ENCODE measurements at regions not wholly inside any gene's neighbourhood (a gene's known extent, or its start where the extent isn't known, plus 50 kb on each side); places are given as distances from the start of the nearest gene placed in this dataset.

GRCh38 chr2:18131761-18132160 is 253.3 kb downstream of the KCNS3 start:
- ATAC-seq = no peak
- DNase-seq = no peak
- intact Hi-C loops (cut with DNase I) = no loop called here

GRCh38 chr2:18129348-18129747 is 250.9 kb downstream of the KCNS3 start:
- intact Hi-C loops (cut with DNase I) = no loop called here
- DNase-seq (no peak), ATAC-seq (no peak)

GRCh38 chr2:18125303-18125702 is 246.8 kb downstream of the KCNS3 start:
- ATAC-seq (no peak), DNase-seq (no peak)
- intact Hi-C loops (cut with DNase I) = no loop called here

GRCh38 chr2:18124116-18124835 is 245.8 kb downstream of the KCNS3 start:
- intact Hi-C loops (cut with DNase I) = no loop called here
- DNase-seq = no peak
- no peak for ATAC-seq

GRCh38 chr2:18123577-18123976 is 245.1 kb downstream of the KCNS3 start:
- intact Hi-C loops (cut with DNase I) = no loop called here
- DNase-seq (no peak), ATAC-seq (no peak)

GRCh38 chr2:18123211-18123570 is 244.7 kb downstream of the KCNS3 start:
- ATAC-seq (no peak), DNase-seq (no peak)
- intact Hi-C loops (cut with DNase I) = no loop called here

GRCh38 chr2:18122544-18123210 is 244.2 kb downstream of the KCNS3 start:
- intact Hi-C loops (cut with DNase I) = no loop called here
- ATAC-seq = no peak

GRCh38 chr2:18119883-18120282 is 241.4 kb downstream of the KCNS3 start:
- intact Hi-C loops (cut with DNase I) = no loop called here
- ATAC-seq (peak; percentile 47 to 83), DNase-seq (peak; percentile 19)

More at GRCh38 chr2:18122544-18123210, 244.2 kb downstream of the KCNS3 start:
- DNase-seq = no peak

GRCh38 chr2:18118703-18119102 is 240.2 kb downstream of the KCNS3 start:
- no peak for ATAC-seq

GRCh38 chr2:18117592-18117991 is 239.1 kb downstream of the KCNS3 start:
- intact Hi-C loops (cut with DNase I) = no loop called here
- DNase-seq (no peak), ATAC-seq (peak in 1 of 2 donors; percentile 63)

More at GRCh38 chr2:18118703-18119102, 240.2 kb downstream of the KCNS3 start:
- intact Hi-C loops (cut with DNase I) = no loop called here
- no peak for DNase-seq

- intact Hi-C loops (cut with DNase I) = no loop called here
- ATAC-seq (no peak), DNase-seq (no peak)
Measured at GRCh38 chr2:18110222-18110621, 231.8 kb downstream of the KCNS3 start.

GRCh38 chr2:18106841-18107240 is 228.4 kb downstream of the KCNS3 start:
- no peak for ATAC-seq
- intact Hi-C loops (cut with DNase I) = no loop called here
- no peak for DNase-seq

- DNase-seq (no peak), ATAC-seq (no peak)
- intact Hi-C loops (cut with DNase I) = no loop called here
Measured at GRCh38 chr2:18105929-18106328, 227.5 kb downstream of the KCNS3 start.

- ATAC-seq (peak in 1 of 2 donors; percentile 23), DNase-seq (no peak)
- intact Hi-C loops (cut with DNase I) = no loop called here
Measured at GRCh38 chr2:18104595-18105224, 226.2 kb downstream of the KCNS3 start.

GRCh38 chr2:18096836-18097405 is 218.5 kb downstream of the KCNS3 start:
- ATAC-seq (no peak), DNase-seq (no peak)
- intact Hi-C loops (cut with DNase I) = no loop called here

- no peak for ATAC-seq
- intact Hi-C loops (cut with DNase I) = no loop called here
- no peak for DNase-seq
Measured at GRCh38 chr2:18094277-18094676, 215.8 kb downstream of the KCNS3 start.

- DNase-seq (no peak), ATAC-seq (no peak)
- intact Hi-C loops (cut with DNase I) = no loop called here
Measured at GRCh38 chr2:18093196-18093595, 214.7 kb downstream of the KCNS3 start.

- ATAC-seq (no peak), DNase-seq (no peak)
- intact Hi-C loops (cut with DNase I) = no loop called here
Measured at GRCh38 chr2:18092760-18093159, 214.3 kb downstream of the KCNS3 start.

- DNase-seq (no peak), ATAC-seq (no peak)
- intact Hi-C loops (cut with DNase I) = no loop called here
Measured at GRCh38 chr2:18085593-18085992, 207.1 kb downstream of the KCNS3 start.

- no peak for DNase-seq
- no peak for ATAC-seq
- intact Hi-C loops (cut with DNase I) = no loop called here
Measured at GRCh38 chr2:18084376-18084775, 205.9 kb downstream of the KCNS3 start.

Data from left cardiac atrium (tissue), 4 donors.